Activated T-cell treated with anti-CD3 and anti-CD28 coated beads, Interleukin-2, amount 50 U/mL, for 1 hour (primary cell): ENCODE measurements at regions not wholly inside any gene's neighbourhood (a gene's known extent, or its start where the extent isn't known, plus 50 kb on each side); places are given as distances from the start of the nearest gene placed in this dataset.
"Not testable (repeated sequence)": the region's sequence is repeated elsewhere in the genome, so short reads cannot be mapped to it uniquely, and the experiment has no call there.

Source experiments
- DNase-seq: peaks from one replicate; pipeline ENCODE4 v3.0.0-alpha.2; 2020

DNA sequence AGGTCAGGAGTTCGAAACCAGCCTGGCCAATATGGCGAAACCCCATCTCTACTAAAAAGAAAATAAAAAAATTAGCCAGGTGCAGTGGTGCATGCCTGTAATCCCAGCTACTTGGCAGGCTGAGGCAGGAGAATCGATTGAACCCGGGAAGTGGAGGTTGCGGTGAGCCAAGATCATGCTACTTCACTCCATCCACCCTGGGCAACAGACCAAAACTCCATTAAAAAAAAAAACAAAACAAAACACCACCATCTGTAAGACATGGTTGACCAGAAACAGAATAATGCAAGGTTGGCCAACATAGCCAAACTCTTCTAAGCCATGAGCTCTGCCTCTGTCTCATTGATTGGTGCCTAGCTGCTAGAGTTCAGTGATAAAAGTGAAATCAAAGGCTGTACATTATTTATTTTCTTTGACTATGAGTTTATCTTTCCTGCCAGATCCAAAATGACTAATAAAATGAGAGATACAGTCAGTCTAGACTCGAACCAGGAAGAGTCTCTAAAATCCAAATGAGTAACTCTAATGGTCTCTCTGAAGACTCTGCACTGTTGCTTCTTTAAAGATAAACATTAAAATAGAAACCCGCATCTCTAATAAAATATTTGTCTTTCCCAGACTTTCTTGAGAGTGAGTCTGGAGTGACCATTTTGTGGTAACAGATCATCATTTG is 404.7 kb downstream of the DAD1 start:
- DNase-seq = no peak

DNA sequence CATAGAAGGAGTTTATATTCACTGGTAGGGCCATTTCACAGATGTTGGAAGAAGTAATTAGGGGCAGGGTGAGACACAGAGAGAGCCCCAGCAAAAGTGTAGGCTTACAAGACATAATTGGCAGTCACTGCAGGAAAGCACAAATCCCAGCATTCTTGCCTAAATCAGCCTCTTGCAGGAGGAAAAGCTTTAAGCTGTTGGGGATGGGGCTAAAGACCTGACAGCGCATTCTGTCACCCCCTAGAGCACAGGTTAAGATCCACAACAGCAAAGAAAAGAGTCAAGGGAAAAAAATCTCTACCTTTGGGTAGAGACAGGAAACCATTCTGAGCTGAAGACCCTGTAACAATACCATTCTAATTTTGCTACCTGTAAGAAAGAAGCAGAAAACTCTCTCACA is 409.0 kb downstream of the DAD1 start:
- no peak for DNase-seq

DNA sequence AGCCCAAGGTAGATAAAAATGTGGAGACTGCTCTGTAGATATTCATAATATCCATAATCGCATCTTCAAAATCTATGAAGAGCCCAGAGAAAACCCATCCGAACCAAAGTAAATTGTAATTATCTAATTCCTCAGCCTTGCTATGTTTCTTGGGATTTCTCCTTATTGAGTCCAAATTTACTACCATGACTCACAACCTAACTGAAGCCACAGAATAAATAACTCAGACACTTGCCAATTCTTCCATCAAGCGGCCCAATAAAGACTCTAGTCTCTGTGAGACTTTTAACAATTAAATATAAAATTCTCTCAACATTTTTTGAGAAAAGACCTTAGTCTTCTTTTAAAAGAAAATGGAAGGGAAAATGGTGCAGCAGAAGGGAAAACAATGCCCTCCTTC is 409.8 kb downstream of the DAD1 start:
- DNase-seq = no peak

DNA sequence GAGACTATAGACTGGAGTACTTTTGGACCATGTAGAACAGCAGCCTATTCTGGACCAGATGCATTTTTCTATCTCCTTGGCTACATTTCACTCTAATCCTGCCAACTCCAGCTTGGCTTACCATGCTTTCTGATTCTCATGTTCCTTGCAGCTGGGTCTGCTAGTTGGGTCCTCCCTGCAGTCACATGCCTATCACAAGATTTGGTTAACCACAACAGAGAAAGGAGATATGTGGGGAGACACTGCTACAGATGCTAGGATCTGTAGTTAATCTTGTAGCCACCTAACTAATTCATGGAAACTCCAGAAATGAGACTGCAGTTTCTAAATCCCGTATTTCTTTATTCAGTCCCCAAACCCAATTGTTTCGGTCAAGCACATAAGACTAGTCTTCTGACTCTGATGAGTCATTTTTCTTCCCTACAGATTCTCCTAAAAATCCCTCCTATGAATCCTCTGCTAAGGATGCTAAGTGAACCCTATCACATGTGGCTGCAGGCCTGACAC is 410.6 kb downstream of the DAD1 start:
- no peak for DNase-seq

DNA sequence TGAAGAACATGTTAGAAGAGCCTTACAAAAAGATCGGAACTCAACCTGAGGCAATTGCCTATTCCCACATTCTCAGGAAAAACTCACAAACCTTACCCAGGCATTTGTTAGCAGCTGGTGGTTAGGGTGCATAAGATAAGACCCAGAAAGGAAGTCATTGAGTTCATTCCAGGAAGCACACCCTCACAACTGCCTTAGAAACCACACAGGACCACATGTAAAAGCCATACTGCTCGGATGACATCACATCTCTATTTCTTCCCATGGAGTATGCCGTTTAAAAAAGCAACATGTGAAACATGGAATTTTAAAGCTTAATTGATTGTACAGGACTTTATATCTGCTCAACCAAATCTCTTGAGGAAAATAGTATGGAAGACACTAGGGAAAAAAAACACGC is 411.2 kb downstream of the DAD1 start:
- no peak for DNase-seq

DNA sequence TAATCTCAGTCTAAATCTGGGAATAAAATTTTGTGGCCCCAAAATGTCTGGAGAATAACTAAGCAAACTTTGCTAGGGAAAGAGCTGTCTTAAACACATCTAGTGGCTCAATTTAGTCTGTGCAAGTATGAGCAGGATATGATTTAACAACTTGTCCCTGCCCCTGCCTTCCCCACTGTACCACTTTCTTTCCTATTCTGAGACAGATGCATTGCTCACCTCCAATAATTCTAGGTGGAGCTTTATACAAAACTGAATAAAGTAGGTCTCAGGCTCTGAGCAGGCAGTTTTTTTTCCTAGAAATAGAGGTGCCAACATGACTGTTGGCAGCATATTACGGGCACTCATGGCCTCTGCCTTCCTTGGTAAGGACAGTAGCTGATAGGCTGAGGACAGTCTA is 412.1 kb downstream of the DAD1 start:
- no peak for DNase-seq

DNA sequence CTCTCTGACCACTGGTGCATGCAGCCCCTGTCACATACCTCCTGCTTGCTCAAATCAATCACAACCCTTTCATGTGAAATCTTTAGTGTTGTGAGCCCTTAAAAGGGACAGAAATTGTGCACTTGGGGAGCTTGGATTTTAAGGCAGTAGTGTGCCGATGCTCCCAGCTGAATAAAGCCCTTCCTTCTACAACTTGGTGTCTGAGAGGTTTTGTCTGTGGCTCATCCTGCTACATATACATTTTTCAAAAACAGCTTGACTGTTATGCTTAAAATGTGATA is 413.8 kb downstream of the DAD1 start:
- DNase-seq = not testable (repeated sequence)

DNA sequence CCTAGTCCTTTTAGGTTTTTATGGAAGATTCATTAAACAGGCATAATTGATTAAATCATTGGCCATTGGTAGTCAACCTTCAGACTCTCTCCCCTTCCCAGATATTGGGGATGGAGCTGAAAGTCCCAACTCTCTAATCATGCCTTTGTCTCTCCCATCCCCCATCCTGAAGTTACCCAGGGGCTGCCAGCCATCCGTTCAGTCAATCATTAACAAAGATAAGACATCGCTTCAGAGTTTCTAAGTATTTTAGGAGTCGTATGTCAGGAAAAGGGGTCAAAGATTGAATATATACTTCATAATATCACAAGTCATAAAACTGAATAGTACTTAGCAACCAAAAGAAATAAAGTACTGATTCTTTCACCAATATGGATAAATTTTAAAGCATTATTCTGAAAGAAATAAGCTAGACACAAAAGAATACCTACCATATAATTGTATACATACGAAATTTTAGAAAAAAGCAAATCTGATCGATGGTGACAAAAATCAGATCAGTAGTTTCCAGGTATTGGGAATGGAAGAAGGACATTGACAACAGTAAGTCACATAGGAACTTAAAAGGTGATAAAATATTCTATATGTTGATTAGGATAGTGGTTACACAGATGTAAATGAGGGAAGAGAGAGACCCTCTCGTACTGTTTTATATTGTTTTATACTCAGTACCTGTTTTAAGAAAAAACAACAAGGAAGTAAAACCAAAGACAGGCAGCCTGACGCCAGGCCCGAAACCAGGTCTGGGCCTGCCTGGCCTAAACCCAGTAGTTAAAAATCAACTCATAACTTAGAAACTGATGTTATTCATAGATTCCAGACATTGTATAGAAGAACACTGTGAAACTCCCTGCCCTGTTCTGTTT is 414.4 kb downstream of the DAD1 start:
- no peak for DNase-seq

DNA sequence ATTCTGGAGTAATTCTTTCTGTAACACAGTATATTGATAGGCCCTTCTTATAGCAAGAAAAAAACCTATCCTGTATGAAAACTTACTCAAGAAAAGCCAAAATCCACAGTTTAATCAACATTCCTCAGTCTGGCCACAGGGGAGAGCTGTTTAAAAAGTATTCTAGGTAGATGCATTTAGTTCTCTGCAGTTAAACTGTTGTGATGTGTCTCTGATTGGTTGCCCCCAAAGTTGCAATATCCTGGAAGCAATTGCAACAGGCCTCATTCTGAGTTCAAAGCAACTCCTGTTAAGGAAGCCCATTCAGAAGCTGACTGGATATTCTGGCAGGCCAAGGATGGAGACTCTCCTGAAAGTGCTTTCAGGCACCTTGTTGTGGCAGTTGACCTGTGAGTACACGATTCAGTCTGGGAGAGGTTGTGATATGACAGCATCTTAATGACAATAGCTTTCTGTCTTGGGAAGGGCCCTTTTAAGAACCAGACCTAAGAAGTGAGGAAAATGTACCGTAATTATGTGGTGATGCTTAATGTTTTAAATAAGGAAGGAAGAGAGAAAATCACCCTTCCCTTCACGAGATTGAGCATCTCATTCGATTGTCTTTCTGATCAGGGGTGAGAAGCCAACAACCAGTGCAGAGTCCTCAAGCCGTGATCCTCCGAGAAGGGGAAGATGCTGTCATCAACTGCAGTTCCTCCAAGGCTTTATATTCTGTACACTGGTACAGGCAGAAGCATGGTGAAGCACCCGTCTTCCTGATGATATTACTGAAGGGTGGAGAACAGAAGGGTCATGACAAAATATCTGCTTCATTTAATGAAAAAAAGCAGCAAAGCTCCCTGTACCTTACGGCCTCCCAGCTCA is 420.7 kb downstream of the DAD1 start:
- no peak for DNase-seq

DNA sequence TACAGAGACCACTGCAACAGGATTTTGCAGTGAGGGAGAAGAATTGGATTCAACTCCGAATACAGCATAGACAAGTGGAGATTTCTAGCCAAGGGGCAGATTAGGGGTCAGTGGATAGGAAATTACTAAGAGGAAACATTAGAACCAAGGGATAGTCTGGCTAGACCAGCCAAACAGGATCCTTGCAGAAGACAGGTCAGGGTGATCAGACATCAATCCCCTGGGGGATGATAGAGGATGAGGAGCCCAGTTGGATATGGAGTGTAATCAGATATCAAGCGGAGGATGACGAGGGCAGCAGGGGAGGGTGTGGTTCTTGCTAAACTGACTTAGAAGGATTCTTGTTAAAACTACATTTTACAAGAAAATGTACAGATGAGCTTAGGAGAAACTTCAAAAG is 424.4 kb downstream of the DAD1 start:
- no peak for DNase-seq

DNA sequence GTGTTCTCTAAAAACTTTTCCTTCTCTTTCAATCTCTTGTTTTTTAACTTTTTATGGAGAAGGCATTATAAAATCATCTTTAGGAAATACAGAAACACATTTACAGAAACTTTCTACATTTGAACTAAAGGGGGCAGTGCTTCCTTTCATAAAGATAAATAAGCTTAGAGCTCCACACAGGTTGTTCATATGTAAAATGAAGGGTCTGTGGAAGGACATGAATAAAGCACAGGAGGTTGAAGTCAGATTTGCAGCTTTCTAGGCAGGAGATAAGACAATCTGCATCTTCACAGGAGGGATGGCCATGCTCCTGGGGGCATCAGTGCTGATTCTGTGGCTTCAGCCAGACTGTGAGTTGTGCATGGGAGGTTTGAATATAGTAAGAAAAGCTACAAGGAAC is 426.0 kb downstream of the DAD1 start:
- DNase-seq = no peak

DNA sequence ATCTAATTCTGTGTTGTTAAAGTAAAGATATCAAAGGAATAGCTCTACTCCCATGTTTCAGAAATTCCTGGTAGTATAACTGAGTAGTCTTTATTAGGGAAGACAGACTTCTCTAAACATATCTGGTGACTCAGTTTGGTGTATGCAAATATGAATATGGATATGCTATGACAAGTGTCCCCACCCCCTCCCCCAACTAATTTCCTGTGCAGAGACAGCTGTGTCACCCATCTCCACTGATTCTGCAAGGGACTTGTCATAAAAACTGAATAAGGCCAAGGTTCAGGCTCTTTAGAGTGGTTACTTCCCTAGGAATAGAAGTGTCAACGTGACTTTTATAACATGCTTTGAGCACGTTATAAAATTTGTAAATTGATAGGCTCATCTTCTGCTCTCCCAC is 429.1 kb downstream of the DAD1 start:
- no peak for DNase-seq

DNA sequence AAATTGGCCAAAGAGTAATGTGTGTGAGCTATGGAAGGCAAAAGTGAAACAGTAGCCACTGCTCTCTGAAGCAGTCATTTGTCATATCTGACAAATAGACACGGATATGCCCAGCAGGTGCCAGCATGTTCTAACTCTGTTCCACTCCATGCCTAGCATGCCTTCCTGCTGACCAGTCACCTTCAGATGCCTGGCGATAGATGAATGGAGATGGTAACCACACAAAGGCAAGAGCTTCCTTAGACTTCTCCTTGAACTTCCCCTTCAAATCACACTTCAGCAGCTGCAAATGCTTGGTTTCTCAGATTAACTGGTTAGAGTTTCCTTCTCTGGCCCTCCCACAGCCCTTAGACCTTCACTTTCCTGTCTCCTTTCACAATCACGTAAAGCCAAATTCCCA is 429.9 kb downstream of the DAD1 start:
- DNase-seq = no peak

DNA sequence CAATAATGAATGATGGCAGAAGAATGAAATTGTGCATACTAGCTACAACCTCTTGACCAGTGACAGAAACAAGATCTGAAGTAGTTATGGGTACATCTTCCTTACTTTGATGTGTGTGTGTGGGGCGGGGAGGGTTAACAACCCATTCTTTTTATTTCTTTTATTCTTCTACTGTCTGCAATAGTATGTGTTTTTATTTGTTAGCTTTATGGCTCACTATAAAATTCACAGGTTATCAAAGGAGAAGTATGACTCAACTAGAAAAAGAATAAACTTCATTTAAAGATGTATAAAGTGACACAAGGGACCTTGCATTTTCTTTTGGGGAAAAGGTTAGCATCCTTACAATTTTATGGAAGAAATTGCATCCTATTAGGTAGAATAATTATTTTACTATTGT is 430.5 kb downstream of the DAD1 start:
- no peak for DNase-seq

DNA sequence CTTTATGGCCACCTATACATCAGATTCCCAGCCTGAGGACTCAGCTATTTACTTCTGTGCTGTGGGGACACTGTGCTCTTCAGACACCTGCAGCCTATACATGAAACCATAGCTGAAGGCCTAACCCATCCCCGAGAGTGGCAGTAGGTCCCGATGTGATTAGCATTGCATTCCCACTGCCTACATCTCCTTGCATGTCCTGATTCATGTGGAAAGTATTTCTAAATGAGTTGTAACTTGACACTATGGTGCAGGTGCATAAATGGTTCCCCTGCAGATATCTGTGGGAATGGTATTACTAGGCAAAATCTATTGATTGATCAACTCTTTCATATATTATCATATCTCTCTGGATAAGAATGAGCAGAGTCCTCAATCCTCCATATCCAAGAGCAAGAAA is 433.5 kb downstream of the DAD1 start:
- DNase-seq = no peak

DNA sequence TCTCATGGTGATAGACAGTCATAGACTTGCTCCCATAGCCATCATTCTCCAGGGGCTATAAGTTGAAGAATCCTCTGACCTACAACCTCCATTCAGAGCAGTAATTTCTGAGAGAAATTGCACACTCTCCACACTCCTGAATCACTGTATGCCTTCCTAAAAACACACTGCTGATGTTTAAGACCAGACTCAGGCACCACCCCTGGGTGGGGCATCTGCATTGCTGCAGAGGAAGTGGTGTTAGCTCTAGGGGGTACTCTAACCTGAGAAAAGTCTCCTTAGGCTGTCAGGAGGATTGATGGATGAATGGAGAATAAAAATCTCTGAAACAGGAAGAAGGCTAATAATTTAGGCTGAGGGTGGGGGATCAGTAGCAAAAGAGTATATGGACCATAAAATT is 436.1 kb downstream of the DAD1 start:
- DNase-seq = no peak

DNA sequence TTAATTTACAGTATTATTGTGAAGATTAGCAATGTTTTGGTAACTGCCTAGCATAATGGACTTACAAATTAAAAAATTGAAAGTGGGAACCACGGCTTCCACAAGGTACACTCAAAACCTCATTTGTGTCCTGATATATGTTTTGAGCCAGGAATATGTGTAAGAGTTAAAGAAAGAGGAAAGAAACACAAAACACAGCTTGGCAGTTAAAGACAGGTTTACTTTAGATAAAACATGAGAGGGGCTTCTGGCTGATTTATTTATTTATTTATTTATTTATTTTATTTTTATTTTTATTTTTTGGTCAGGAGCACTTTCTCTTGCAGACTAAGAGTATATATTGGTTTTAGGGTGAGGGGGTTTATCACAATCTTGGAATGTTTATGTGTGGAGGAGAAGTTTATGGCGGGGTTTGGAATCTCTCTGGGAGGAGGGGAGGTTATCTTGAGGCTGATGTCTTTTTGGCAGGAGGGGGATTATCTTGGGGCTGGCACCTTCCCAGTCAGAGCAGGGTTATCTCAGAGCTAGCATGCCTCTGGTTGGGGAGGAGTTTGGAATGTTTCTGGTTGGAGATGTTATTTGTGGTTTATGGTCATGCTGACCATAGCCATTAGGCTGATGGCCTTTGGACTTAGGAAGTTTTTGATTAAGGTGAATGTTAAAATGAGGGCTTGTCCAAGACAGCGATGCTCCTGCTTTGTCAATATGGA is 436.7 kb downstream of the DAD1 start:
- DNase-seq = no peak

DNA sequence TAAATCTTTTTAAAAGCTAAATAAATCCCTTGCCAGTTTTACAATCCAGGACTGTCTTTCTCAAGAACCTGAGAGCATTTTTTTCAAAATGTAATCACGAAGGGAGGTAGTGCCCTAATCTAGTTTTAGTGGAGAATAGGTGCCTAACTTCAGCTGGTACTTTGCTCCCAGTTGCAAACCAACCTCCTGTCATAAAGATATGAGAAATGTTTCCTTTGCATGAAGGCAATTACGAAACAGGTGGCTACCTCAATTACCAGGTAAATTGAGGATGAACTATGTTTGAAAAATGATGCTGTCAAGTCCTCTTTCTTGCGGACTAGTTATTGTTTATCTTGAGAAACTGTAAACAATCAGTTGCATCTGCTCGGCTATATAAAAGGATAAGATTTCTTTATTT is 437.9 kb downstream of the DAD1 start:
- no peak for DNase-seq

DNA sequence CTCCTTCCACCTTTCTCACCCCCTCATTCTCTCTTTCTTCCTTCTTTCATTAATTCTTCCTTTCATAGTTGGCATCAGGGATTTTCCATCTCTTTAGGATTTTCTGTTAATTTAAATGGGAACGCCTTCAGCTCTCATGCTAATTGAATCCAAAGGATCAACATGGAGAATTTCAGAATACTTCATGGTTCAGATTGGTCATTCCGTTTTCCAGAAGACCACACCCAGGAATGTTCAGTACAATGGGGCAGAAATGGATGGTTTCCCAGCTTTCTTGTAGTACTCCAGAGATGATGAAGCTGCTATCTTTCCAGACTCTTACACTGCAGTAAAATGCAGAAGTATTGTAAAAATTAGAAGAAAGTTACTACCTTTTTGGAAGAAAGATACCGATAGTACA is 440.0 kb downstream of the DAD1 start:
- DNase-seq = no peak

DNA sequence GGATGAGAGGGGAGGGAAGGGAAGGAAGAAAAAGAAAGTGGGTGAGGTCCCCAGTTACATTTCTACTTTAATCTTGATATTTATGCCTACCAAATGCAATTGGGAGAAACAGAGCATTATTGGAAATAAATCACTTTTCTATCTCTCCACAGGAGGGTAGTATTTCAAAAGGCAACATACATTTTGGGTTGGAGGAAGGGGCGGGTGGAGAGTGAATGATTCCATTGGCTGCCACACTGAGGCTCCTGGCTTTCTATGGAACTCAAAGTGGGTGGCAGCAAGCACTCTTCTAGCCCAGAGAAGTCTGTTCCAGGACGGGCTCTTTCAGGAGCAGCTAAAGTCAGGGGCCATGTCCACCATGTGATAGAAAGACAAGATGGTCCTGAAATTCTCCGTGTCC is 441.3 kb downstream of the DAD1 start:
- DNase-seq = no peak

DNA sequence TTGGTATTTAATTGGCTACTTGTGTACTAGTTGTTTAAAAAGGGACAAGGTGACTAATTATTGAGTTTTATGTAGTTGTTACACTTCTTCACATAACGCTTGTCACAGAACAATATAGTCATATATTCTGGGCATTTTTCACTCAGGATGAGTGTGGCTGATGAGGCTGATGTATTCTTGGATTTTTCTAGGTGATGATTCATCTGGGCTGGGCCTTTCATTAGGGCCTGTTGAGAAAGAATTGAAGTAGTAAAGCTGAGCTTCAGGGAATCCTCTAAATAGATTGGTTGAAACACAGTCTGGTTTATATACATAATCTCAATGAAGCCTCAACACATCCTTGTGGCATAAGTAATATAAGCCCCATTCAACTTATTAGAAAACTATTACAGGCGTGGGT is 445.7 kb downstream of the DAD1 start:
- DNase-seq = no peak

DNA sequence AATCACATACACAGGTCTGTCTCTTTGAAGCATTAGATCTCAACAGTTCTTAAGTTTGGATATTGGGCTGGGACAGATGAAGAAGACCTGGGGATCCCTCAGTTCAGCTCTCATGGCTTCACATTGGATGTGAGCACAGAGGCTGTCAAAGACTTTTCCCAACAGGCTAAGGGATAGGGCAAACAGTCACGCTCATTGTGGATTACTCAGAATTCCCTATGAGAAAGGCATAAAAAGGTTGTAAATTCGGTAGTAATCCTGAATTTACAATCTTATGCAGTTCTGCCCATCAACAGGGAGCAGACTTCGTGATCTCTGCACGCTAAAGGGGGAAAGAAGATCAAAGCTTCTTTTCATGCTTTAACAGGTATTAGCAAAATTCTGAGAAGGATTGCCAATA is 448.4 kb downstream of the DAD1 start:
- no peak for DNase-seq
